HEK293T (cell line): ENCODE measurements at regions not wholly inside any gene's neighbourhood (a gene's known extent, or its start where the extent isn't known, plus 50 kb on each side); places are given as distances from the start of the nearest gene placed in this dataset.
"Not testable (repeated sequence)": the region's sequence is repeated elsewhere in the genome, so short reads cannot be mapped to it uniquely, and the experiment has no call there.

Source experiments
- ELF4 ChIP-seq: fragments of 450-650 bp; IDR thresholded peaks from 2 replicates; pipeline ENCODE4 v1.6.1; 2017; ENCODE audit warnings: antibody characterized with exemption
- TARDBP ChIP-seq: fragments of 450-650 bp; IDR thresholded peaks from 2 replicates; pipeline ENCODE4 v1.6.1; 2016

GRCh38 chr9:67109859-67110258 is 117.5 kb upstream of the SPATA31A3 start:
- not testable (repeated sequence) for TF ChIP-seq ELF4, TARDBP
